HG02840 (cell line): ENCODE measurements at regions not wholly inside any gene's neighbourhood (a gene's known extent, or its start where the extent isn't known, plus 50 kb on each side); places are given as distances from the start of the nearest gene placed in this dataset.

Source experiments
- ATAC-seq: cut with Tn5 transposase; IDR thresholded peaks from one replicate; pipeline ENCODE4 v1.9.1; 2021; ENCODE audit warnings: mild to moderate bottlenecking, moderate library complexity, moderate number of reproducible peaks; ENCODE audit not compliant: unreplicated experiment, low FRiP score

DNA sequence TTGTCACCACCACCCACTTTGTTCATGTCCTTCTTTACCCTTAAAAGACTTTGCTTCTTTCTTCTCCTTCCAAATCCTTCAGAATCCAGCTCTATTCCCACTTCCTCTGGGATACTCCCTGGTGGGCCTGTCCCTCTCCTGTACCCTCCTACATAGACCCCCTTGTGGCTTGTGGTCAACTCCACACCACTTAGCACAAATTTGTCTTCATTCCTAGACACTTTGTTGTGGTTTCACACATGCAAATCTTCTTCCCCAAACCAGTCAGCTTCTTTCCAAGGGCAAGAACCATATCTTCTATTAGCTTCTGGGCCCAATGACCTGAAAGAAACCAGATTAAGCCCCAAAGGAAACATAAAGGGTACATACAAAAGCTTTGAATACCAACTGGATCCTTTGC, 342.4 kb downstream of the TNS1 start:
- ATAC-seq: no peak

DNA sequence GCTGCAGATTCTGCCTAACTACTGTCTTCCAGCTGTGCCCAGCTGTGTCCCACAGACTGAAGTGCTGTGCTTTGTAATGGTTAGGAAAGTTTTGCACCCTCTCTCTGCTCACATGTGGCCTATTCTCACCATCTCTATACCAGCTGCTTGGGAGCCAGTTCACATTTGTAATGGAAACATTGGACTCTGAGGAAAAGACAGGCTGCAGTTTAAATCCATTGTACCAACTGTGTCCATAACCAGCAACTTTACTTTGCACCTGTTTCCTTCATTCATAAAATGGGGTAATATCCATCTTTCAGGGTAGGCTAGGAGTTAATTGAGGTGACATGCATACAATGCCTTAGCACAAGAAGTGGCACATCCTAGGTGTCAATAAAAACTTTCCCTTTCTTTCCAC, 344.0 kb downstream of the TNS1 start:
- no peak for ATAC-seq

DNA sequence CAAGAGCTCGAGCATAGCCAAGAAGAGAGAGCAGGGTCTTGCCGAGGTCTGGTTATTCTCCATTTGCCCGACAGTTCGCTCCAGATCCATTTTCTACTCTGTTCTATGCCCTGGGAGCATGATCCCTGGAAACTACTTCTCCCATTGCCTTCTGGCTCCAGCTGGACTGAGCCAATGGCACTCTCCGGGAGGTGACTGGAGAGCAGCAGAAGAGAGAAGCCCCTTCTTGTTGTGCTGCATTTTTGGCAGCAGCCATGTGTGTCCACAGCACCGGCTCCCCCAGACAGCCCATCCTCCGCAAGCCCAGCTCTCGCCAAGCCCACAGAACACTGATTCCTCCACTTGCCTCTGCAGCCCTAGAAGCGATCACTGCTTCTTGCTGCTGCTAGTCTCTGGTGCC, 345.5 kb downstream of the TNS1 start:
- ATAC-seq: no peak

DNA sequence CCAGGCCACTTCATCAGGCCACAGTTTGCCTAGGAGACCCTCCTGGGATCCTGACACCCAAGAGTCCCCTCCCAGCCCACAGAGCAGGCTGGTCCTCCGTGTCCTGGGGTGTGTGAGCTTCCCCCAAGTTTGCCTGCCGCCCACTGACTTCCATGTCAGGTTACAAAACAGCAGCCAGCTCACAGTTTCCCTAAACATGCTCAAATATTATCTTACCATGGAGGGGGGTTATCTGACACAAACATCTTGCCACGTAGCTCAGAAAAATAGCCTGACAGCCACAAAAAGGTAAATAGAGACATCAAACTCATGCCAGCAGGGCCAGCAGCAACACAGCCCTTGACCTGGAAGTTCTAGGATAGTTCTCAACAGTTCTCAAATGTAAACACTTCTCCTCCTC, 346.5 kb downstream of the TNS1 start:
- ATAC-seq: no peak

DNA sequence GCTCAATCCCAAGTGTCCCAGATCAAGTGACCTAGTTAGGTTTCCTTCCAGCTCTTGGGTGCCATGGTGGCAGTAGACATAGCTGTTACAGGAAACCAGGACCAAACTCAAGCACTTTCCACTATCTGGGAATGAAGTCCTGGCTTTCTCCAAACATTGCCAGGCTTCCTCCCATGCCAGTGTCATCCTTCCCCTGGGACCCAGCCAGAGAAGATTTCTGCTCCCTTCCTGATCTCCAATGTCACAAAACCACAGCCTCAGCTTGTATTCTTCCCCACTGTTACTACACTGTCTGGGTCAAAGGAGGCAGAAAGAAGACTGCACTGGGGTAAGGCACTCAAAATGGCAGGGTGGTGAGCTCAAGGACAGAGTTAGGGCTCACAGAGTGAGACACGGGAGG, 347.1 kb downstream of the TNS1 start:
- no peak for ATAC-seq

DNA sequence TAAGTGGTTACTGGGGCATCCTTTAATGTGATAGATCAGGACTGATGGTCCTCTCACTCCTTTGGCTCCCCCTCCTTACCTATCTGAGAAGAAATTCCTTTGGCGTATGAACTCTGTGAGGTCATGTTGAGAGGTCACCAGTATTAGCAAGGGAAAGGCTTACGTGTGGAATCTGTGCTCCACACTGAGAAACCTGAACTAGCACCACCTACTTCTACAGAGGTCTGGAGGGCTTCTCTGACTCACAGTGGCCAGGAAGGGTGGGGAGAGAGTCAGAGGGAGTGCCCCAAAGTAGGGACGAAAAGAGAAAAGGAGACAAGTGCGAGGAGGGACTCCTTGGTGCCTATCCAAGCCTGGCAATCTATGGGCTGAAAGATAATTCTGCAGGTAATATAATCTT, 348.6 kb downstream of the TNS1 start:
- no peak for ATAC-seq

DNA sequence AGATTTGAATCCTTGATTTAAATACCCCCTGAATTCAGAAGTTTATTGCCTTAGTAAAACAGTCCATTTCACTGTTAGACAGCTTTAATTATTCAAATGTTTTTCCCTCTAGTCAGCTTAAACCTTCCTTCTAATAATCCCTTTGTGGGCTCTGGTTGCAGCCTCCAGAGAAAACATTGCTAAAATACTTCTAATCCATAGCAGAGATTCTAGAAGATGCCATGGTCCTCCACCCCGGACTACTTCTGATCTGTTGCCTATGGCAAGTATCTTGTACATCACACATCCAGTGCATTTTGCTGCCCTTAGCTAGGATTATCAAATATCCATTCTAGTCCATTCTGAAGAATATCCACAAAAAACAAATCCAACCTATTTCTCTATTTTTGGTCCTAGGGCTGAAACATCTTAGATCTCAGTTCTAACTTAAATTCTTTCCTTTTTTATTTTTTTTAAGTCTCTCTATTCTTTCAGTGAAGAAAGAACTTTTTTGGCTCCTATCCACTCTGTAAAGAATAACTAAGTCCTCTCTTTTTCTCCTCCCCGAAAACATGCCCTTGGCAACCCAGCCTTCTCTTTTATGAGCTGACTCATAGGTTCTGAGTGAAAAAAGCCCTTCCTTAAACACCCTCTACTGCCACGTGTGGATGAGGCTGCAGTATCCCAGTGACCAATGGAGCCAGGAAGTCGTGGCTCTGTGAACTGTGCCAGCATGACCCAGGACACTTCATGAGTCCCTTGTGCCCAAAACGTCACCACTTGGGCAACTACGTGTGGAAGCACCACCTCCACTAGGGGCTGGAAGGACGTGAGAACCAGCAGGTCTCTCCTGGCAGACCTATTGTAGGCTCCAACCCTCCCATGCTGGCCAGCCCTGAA, 349.8 kb downstream of the TNS1 start:
- no peak for ATAC-seq

DNA sequence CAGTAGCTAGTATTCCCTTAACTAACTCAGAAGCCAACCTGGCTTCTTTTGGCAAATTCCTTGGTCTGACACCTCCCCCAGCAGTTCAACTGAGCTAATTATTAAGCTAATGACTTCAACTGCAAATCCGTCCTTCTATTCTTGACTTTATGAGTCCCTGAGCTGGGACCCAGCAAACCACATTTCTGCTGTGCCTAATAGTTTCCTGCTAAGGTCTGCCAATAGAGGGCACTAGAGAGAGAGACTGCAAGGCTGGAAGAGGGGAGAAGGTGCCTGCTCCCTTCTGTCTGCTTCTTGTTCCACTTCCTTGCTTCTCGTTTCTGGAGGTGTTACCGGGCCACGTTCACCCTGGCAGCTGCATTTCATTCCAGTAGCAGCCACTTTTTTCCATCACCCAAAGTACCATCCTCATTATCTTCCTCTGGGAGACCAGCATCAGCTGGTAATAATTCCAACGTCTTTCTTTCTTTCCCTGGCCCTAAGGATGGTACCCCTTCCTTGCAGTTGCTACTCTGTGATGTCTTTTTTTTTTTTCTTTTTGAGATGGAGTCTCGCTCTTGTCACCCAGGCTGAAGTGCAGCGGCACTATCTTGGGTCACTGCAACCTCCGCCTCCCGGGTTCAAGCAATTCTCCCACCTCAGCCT, 352.0 kb downstream of the TNS1 start:
- no peak for ATAC-seq

DNA sequence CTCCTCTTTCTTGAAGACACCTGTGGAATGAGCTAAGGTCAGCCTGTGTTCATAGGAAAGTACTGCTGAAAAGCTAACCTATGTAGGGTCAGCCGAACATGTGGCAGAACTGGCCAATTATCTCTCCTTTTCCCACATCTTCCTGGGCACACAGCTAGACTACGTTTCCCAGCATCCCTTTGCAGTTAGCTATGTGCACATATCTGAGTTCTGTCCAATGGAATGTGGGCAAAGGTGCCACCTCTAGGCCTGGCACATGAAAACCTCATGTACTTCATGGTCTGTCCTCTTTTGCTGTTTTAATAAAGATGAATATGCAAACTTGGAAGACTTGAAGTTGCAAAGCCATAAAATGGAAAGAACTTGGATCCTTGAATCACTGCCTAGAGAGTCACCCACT, 352.6 kb downstream of the TNS1 start:
- ATAC-seq: no peak

DNA sequence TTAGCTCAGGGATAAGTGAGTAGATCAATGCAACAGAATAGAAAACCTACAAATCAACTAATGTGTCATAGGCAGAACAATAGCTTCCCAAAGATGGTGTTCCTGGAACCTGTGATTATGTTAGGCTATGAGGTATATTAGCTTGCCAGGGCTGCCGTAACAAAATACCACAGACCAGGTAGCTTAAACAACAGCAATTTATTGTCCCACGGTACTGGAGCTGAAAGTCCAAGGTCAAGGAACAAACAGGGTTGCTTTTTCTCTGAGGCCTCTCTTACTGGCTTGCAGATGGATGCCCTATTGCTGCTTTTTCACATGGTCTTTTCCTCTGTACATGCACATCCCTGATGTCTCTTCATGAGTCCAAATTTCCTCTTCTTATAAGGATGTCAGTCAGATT, 354.9 kb downstream of the TNS1 start:
- ATAC-seq: no peak

DNA sequence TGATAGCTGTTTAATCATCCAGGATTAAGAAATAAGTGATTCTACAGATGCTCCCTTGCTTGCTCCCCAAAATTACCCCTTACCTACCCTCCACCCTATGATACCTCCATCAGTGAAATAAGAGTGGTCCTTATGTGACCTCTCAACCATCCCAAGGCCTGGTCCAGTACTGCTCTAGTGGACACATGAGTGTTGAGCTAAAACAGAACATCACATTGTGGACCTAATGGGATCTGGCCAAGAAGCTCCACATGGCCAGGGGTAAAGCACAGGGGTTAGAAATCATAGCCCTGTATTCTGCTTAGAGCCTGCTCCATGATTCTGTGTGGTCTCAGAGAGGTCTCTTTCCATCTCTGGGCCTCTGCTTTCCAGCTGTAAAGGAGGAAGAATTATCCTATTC, 355.6 kb downstream of the TNS1 start:
- no peak for ATAC-seq

DNA sequence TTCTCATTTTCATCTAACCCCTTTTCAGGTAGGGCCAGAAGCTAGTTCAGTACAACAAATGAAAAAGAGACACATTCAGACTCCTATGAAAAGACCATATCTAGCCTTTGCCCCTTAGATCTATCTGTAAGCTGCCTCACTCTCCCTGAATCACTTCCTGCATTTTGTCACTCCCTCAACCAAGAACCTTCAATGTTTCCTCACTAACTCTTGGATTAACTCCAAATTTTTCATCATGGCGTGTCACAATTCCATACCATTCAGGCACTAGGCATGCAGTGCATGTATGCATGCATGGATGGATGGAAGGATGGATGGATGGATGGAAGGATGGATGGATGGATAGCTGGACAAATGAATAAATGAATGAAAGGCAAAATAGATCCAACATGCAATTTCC, 356.9 kb downstream of the TNS1 start:
- no peak for ATAC-seq

DNA sequence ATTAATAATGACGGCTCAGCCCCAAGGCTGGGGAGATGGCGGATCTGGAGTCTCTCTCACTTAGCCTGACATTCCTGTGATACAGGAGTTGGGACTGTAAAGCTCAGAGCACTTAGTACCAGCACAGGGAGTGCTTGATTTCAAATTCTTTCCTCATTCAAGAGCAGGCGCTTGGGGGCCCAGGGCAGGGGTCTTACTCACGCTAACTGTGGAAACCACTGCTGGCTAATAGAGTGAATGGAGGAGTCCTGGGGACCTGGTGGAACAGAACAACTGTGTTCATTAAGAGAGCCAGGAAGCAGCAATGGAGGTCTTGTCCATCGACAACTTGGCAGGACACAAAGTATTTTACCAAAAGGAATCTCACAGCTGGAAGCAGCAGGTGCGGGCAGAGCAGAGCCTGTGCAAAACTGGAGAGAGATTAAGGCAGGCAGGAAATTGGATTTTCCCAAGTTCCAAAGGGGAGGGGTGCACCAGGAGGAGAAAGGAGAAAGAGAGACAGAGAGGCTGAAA, 358.9 kb downstream of the TNS1 start:
- ATAC-seq: no peak

DNA sequence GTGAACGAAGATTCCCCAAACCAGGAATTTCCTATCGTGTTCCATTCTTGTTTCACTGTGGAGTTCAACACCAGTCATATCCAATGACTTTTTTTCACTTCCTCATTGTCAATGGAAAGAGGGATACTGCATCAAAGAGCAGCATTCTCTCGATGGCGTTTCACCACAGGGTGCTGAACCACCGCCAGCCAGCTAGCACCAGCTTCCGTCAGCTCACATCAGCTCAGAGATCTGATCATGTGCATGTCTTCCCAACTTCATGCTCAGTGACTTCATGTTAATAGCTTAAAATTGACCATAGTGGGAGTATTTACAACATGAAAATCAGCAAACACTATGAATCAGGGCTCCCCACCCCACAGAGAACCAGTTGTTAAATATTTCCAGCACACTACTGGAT, 359.9 kb downstream of the TNS1 start:
- no peak for ATAC-seq

DNA sequence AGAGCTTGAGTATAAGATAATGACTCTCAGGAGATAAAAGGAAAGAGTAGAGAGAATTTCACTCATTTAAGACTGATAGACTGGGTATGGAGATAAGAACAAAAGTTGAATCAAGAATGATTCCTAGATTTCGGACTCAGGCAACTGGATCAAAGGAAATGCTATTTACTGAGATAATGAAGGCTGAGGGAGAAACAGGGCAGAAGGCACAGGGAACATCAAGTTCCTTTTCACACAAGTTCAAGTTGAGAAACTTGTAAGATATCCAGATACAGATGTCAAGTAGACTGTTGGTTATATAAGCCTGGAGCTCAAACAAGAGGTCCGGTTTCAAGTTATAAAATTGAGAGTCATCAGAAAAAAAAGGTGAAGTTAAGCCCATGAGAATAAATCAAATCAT, 360.8 kb downstream of the TNS1 start:
- ATAC-seq: no peak

DNA sequence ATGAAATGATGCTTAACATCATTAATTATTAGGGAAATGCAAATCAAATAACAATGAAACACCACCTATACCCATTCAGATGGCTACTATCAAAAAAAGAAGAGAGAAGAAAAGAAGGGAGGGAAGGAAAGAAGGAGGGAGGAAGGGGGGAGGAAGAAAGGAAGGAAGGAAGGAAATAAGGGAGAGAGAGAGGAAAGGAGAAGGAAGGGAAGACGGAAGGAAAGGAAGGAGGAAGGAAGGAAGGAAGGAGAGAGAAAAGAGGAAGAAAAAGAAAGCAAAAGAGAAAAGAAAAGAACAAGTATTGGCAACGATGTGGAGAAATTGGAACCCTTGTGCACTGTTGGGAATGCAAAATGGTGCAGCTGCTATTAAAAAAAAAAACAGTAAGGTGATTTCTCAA, 363.3 kb downstream of the TNS1 start:
- no peak for ATAC-seq

DNA sequence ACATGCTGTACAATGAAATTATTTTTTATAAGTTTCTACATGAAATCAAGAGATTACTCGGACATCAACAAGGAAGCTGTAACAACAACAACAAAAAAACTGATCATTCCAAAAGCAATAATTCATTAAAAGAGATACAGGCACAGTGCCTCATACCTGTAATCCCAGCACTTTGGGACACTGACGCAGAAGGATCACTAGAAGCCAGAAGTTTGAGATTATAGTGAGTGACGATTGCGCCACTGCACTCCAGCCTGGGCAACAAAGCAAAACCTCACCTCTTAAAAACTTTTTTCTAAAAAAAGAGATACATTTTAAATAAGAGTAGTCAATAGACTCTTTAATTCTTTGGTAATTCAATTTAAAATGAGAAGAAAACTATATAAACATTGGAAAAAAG, 364.3 kb downstream of the TNS1 start:
- no peak for ATAC-seq

DNA sequence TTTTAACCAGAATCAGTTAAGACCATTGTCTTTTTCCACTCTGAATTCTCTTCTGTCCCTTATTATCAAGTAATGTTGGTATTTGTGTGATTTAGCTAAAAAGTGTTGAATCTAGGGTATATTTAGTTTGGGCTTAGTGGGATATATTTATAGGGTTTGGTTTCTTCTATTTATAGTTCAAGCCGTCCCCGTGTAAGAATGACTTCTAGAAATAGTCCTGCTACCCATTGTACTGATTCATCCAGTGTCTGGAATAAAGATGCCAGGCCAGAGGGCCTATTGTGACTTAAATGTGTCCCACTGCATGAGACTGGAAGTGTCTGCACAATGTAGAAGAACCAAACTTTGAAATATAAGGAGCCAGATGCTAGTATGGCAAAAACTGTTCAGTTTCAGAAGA, 364.8 kb downstream of the TNS1 start:
- ATAC-seq: no peak

DNA sequence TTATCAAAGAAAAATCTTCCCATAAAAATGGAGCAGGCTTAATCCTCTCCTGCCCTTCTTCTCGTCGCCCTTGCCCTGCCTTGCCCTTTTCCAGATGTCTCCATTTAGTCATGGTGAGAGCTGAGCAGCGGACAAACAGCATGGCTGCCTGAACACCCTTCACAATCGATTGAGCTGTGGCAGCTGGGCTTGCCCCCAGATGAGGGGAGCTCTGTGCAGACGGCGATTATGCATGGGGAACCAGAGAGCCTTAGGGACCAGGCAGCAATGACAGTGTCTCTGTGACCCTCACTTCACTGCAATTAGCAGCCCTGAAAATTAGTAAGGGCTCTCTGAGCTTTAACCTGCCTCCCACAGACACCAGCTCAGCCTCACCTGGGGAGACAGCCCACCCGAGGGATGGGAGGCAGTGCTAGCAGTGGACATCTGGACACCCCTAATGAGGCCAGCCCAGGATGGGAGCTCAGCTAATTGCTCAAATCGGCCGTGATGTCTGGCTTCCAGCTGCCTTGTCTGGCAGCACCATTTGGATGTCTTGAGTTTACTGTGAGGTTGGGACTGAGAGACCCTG, 365.7 kb downstream of the TNS1 start:
- no peak for ATAC-seq

DNA sequence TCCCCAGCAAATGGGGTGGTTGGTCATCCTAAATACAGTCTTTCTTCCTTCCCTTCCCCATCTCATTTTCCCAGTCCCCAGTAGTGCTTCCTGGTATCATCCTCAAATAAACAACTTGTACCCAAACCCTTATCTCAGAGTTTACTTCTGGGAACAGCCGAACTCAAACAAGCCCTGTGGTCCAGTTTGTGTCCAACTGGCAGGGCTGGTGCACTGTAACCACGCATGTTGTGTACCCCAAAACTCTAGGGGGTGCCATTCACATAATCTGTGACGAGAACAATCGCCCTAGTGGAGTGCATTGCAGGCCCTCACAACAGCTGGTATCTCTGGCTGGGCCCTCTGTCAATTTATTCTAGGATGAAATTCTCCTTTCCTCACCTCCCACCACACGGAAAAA, 366.2 kb downstream of the TNS1 start:
- no peak for ATAC-seq

DNA sequence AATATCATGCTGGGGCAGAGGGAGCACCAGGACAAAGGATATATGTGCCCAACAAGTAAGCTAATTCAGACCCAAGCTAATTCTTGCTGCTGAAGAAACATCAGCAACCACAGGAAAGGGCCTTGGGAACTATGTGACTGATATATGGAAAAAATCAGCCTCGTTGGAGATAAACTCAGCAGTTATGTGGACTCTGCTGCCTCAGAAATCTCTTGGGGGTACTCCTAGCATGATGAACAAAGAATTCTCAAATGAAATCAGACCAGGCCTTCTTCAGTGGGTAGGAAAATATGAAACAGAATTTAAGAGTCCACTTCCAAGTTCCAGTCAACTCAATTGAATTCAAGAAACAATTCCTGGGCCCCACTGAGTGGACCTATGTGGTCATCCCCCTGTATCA, 367.9 kb downstream of the TNS1 start:
- no peak for ATAC-seq

DNA sequence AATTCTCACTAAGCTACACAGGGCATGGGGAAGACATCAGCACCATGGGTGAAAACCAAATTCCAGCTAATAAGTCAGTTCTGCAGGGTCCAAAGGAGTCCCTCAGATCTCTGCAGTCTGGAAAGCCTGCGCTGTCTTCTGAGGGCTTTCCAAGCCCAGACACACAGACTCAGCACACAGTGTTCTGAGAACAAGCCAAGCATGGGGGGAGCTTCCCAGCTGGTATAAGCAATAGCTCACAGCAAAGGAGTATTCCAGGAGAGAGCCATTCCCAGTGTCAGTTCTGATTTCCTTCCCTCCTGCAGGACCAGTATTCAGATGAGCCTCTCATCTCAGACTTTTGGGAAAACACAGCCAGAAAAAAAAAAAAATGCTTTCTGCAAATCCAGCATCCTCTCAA, 370.8 kb downstream of the TNS1 start:
- no peak for ATAC-seq
